Cortex of kidney (tissue), 1 donor: ENCODE measurements at regions not wholly inside any gene's neighbourhood (a gene's known extent, or its start where the extent isn't known, plus 50 kb on each side); places are given as distances from the start of the nearest gene placed in this dataset.
"Not testable (repeated sequence)": the region's sequence is repeated elsewhere in the genome, so short reads cannot be mapped to it uniquely, and the experiment has no call there.

Experiments
- DNase-seq: peaks from one replicate; lab custom pipeline; 2025; lab: John Stamatoyannopoulos, UW

GRCh38 chr2:163187119-163187518 is 348.6 kb upstream of the KCNH7 start:
- no peak for DNase-seq

- no peak for DNase-seq
Observed at GRCh38 chr2:163185160-163185559, 346.6 kb upstream of the KCNH7 start.

GRCh38 chr2:163182764-163183354 is 344.3 kb upstream of the KCNH7 start:
- no peak for DNase-seq

- no peak for DNase-seq
Observed at GRCh38 chr2:163177592-163177991, 339.0 kb upstream of the KCNH7 start.

- no peak for DNase-seq
Observed at GRCh38 chr2:163175294-163175693, 336.7 kb upstream of the KCNH7 start.

GRCh38 chr2:163173591-163173990 is 335.0 kb upstream of the KCNH7 start:
- no peak for DNase-seq

- no peak for DNase-seq
Observed at GRCh38 chr2:163171786-163172530, 333.4 kb upstream of the KCNH7 start.

- no peak for DNase-seq
Observed at GRCh38 chr2:163157891-163158496, 319.4 kb upstream of the KCNH7 start.

GRCh38 chr2:163157411-163157810 is 318.8 kb upstream of the KCNH7 start:
- no peak for DNase-seq

- DNase-seq, result no peak
Observed at GRCh38 chr2:163155925-163156324, 317.4 kb upstream of the KCNH7 start.

- no peak for DNase-seq
Observed at GRCh38 chr2:163155279-163155883, 316.8 kb upstream of the KCNH7 start.

GRCh38 chr2:163142618-163143017 is 304.1 kb upstream of the KCNH7 start:
- no peak for DNase-seq

- no peak for DNase-seq
Observed at GRCh38 chr2:163138947-163139346, 300.4 kb upstream of the KCNH7 start.

- no peak for DNase-seq
Observed at GRCh38 chr2:163135256-163135655, 296.7 kb upstream of the KCNH7 start.

GRCh38 chr2:163133602-163134001 is 295.0 kb upstream of the KCNH7 start:
- DNase-seq, result no peak

- no peak for DNase-seq
Observed at GRCh38 chr2:163132850-163133249, 294.3 kb upstream of the KCNH7 start.

GRCh38 chr2:163132207-163132606 is 293.6 kb upstream of the KCNH7 start:
- not testable (repeated sequence) for DNase-seq

- no peak for DNase-seq
Observed at GRCh38 chr2:163123526-163123925, 285.0 kb upstream of the KCNH7 start.

GRCh38 chr2:163122257-163122656 is 283.7 kb upstream of the KCNH7 start:
- DNase-seq, result no peak

- no peak for DNase-seq
Observed at GRCh38 chr2:163121483-163121882, 282.9 kb upstream of the KCNH7 start.

- no peak for DNase-seq
Observed at GRCh38 chr2:163119966-163120365, 281.4 kb upstream of the KCNH7 start.

GRCh38 chr2:163086940-163087339 is 248.4 kb upstream of the KCNH7 start:
- no peak for DNase-seq
